Activated B cell treated with CpG ODN at 0.5 μM for 24 hours (primary cell): ENCODE measurements at regions not wholly inside any gene's neighbourhood (a gene's known extent, or its start where the extent isn't known, plus 50 kb on each side); places are given as distances from the start of the nearest gene placed in this dataset.
"Not testable (repeated sequence)": the region's sequence is repeated elsewhere in the genome, so short reads cannot be mapped to it uniquely, and the experiment has no call there.

Experiments used
- ATAC-seq: fragments of 200-7000 bp; cut with Tn5 transposase; one replicate; pipeline ENCODE4 v1.10.0; 2021; ENCODE audit warnings: low read depth, mild to moderate bottlenecking, moderate library complexity
- CTCF ChIA-PET: fragments of 350-600 bp; sonication (Branson Sonifier 250); formaldehyde crosslinking; loops from one replicate; lab custom pipeline; 2021; ENCODE audit warnings: antibody characterized with exemption; lab: Charles Lee
- POLR2A ChIA-PET: fragments of 350-600 bp; sonication (Branson Sonifier 250); formaldehyde crosslinking; loops from one replicate; lab custom pipeline; 2021; ENCODE audit warnings: antibody characterized with exemption; lab: Charles Lee
- DNase-seq: peaks from one replicate; pipeline ENCODE4 v3.0.0; 2022
- H3K27ac Mint-ChIP-seq: one replicate; pipeline ENCODE4 v1.8.0; 2020; ENCODE audit warnings: mixed read lengths
- H3K27me3 Mint-ChIP-seq: one replicate; pipeline ENCODE4 v1.8.0; 2021; ENCODE audit warnings: mixed read lengths
- H3K36me3 Mint-ChIP-seq: one replicate; pipeline ENCODE4 v1.8.0; 2021; ENCODE audit warnings: low read depth, mixed read lengths
- H3K4me1 Mint-ChIP-seq: one replicate; pipeline ENCODE4 v1.8.0; 2021; ENCODE audit warnings: mixed read lengths
- H3K4me3 Mint-ChIP-seq: one replicate; pipeline ENCODE4 v1.8.0; 2020; ENCODE audit warnings: mild to moderate bottlenecking, mixed read lengths
- H3K9me3 Mint-ChIP-seq: one replicate; pipeline ENCODE4 v1.8.0; 2020; ENCODE audit warnings: mixed read lengths
- CTCF ChIP-seq: fragments of 200-600 bp; IDR thresholded peaks from one replicate; pipeline ENCODE4 v1.8.0; 2022; ENCODE audit warnings: antibody characterized with exemption, mild to moderate bottlenecking
- intact Hi-C: fragments of 100-400 bp; cut with micrococcal nuclease; formaldehyde crosslinking; loops from one replicate; pipeline ENCODE4 v1.15.1; 2024

GRCh38 chr1:213418268-213419071 is 367.4 kb downstream of the RPS6KC1 start:
- no peak for DNase-seq
- no peaks in the 10 kb centered on the region for H3K27me3 Mint-ChIP-seq
- no peak for ATAC-seq
- H3K36me3 Mint-ChIP-seq: no peaks in the 10 kb centered on the region
- no peaks in the 10 kb centered on the region for H3K4me1 Mint-ChIP-seq
- H3K27ac Mint-ChIP-seq: no peak overlapping the region
- CTCF ChIA-PET: no interaction called here
- no peak for TF ChIP-seq CTCF
- POLR2A ChIA-PET: no interaction called here
- intact Hi-C loops: no loop called here
- H3K4me3 Mint-ChIP-seq: no peak overlapping the region
- H3K9me3 Mint-ChIP-seq: peaks cover 3% of the 10 kb centered on the region

- no peaks in the 10 kb centered on the region for H3K27me3 Mint-ChIP-seq
- H3K27ac Mint-ChIP-seq: no peak overlapping the region
- intact Hi-C loops: no loop called here
- H3K4me3 Mint-ChIP-seq: no peak overlapping the region
- DNase-seq (no peak), ATAC-seq (no peak)
- no peak for TF ChIP-seq CTCF
- ChIA-PET POLR2A (no interaction called here), CTCF (no interaction called here)
- H3K9me3 Mint-ChIP-seq: no peaks in the 10 kb centered on the region
- H3K36me3 Mint-ChIP-seq: no peaks in the 10 kb centered on the region
- no peaks in the 10 kb centered on the region for H3K4me1 Mint-ChIP-seq
These were observed 368.5 kb downstream of the RPS6KC1 start for GRCh38 chr1:213419401-213420030.

- not testable (repeated sequence) for H3K36me3 Mint-ChIP-seq, H3K27me3 Mint-ChIP-seq
These were observed 370.1 kb downstream of the RPS6KC1 start for GRCh38 chr1:213421178-213421577.

GRCh38 chr1:213423041-213423440 is 372.0 kb downstream of the RPS6KC1 start:
- DNase-seq (no peak), ATAC-seq (no peak)
- no peak overlapping the region for H3K27ac Mint-ChIP-seq
- no peaks in the 10 kb centered on the region for H3K4me1 Mint-ChIP-seq
- ChIA-PET CTCF (no interaction called here), POLR2A (no interaction called here)
- H3K9me3 Mint-ChIP-seq: no peaks in the 10 kb centered on the region
- no peak for TF ChIP-seq CTCF
- no peaks in the 10 kb centered on the region for H3K36me3 Mint-ChIP-seq
- intact Hi-C loops: no loop called here
- no peak overlapping the region for H3K4me3 Mint-ChIP-seq
- no peaks in the 10 kb centered on the region for H3K27me3 Mint-ChIP-seq

More at GRCh38 chr1:213421178-213421577, 370.1 kb downstream of the RPS6KC1 start:
- H3K4me3 Mint-ChIP-seq, CTCF ChIA-PET, H3K27ac Mint-ChIP-seq, DNase-seq, intact Hi-C loops, H3K9me3 Mint-ChIP-seq, POLR2A ChIA-PET, ATAC-seq, H3K4me1 Mint-ChIP-seq: not testable (repeated sequence)

- intact Hi-C loops: no loop called here
- H3K4me1 Mint-ChIP-seq: no peaks in the 10 kb centered on the region
- ATAC-seq (no peak), DNase-seq (no peak)
- no peaks in the 10 kb centered on the region for H3K27me3 Mint-ChIP-seq
- no peak overlapping the region for H3K27ac Mint-ChIP-seq
- H3K9me3 Mint-ChIP-seq: no peaks in the 10 kb centered on the region
- ChIA-PET CTCF (no interaction called here), POLR2A (no interaction called here)
- no peaks in the 10 kb centered on the region for H3K36me3 Mint-ChIP-seq
- TF ChIP-seq CTCF: no peak
- no peak overlapping the region for H3K4me3 Mint-ChIP-seq
These were observed 372.6 kb downstream of the RPS6KC1 start for GRCh38 chr1:213423605-213424004.
